AG10803 (cell line): ENCODE measurements at regions not wholly inside any gene's neighbourhood (a gene's known extent, or its start where the extent isn't known, plus 50 kb on each side); places are given as distances from the start of the nearest gene placed in this dataset.

ENCODE experiments used
- DNase-seq: peaks from one replicate; pipeline ENCODE4 v3.0.0; 2010; ENCODE audit warnings: low read depth
- H3K4me3 ChIP-seq: 2 replicates; pipeline ENCODE4 v1.5.1; 2011; ENCODE audit warnings: mild to moderate bottlenecking, low read length, control low read depth
- TF ChIP-seq, protein P1 (sequence below): conservative IDR thresholded peaks from 2 replicates; pipeline ENCODE4 v1.5.1; 2011; ENCODE audit warnings: mild to moderate bottlenecking, low read length, control low read depth, inconsistent platforms

DNA sequence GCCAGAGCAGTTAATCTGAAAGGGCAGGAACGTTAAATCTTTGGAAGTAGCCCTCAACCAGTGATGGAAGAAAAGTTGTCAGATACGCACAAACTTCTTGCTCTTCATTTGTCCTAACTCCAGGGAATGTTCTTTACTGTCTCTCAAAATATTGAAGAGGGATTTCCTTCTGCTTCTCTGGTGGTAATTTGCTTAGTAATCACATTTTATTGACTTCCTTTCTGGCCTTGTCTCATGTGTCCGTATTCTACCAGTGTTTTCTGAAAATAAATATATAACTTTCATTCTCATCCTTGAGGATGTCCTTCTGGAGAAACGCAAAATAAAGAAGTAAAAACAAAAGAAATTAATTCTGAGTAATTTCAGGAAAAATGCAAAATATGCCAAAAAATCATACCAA, 282.1 kb downstream of the CYLC2 start:
- DNase-seq, result no peak
- TF ChIP-seq, protein P1, sequence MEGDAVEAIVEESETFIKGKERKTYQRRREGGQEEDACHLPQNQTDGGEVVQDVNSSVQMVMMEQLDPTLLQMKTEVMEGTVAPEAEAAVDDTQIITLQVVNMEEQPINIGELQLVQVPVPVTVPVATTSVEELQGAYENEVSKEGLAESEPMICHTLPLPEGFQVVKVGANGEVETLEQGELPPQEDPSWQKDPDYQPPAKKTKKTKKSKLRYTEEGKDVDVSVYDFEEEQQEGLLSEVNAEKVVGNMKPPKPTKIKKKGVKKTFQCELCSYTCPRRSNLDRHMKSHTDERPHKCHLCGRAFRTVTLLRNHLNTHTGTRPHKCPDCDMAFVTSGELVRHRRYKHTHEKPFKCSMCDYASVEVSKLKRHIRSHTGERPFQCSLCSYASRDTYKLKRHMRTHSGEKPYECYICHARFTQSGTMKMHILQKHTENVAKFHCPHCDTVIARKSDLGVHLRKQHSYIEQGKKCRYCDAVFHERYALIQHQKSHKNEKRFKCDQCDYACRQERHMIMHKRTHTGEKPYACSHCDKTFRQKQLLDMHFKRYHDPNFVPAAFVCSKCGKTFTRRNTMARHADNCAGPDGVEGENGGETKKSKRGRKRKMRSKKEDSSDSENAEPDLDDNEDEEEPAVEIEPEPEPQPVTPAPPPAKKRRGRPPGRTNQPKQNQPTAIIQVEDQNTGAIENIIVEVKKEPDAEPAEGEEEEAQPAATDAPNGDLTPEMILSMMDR, result no peak
- no peak overlapping the region for H3K4me3 ChIP-seq

DNA sequence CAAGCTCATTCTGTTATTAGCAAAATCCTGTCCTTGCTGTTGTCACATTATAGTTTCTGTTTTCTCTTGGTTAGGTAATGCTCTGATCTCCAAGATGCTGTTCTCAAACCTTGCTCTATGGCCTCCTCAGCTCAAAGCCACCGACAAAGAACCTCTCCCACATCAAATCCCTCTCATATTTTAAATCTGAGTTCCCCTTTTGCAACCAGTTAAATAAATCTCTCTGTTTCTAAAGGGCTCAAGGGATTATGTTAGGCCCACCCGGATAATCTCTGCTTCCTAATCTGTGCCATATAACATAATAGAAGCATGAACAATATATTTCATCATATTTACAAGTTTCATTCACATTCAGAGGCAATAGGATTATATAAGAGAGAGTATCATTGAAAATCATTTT, 286.0 kb downstream of the CYLC2 start:
- TF ChIP-seq, protein P1, result no peak
- no peak overlapping the region for H3K4me3 ChIP-seq
- no peak for DNase-seq

DNA sequence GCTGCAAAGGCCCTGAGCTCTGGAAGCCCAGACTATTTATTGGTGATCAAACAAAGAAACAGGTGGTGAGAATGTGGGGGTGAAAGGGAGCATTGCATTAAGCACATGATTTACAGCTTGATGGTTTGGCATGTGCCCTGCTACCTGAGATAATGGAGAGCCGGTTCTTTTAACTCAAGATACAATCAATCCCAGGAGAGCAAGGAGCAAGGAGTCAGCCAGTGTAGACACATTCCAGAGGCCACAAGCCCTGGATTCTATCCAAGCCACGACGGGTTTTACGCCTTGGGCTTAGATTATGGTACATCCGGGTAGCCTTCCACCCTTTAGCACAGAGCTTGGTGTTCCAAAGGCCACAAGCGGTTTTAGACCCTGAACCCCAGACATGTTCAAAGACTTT, 292.2 kb downstream of the CYLC2 start:
- no peak for DNase-seq
- TF ChIP-seq, protein P1, result no peak
- H3K4me3 ChIP-seq, result no peak overlapping the region

DNA sequence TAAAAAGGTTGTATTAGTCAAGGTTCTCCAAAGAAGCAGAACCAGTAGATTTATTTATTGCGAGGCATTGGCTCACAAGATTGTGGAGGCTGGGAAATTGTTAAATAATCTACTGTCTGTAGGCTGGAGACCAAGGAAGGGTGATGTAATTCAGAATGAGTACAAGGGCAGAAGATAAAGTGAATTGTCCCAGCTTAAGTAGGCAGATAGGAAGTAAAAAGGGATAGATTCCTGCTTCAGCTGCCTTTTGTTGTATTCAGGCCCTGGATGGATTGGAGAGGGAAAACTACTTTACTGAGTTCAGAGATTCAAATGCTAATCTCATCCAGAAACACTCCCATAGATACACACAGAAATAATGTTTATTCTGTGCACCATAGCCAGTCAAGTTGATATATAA, 301.1 kb downstream of the CYLC2 start:
- no peak for DNase-seq
- TF ChIP-seq, protein P1, result no peak

DNA sequence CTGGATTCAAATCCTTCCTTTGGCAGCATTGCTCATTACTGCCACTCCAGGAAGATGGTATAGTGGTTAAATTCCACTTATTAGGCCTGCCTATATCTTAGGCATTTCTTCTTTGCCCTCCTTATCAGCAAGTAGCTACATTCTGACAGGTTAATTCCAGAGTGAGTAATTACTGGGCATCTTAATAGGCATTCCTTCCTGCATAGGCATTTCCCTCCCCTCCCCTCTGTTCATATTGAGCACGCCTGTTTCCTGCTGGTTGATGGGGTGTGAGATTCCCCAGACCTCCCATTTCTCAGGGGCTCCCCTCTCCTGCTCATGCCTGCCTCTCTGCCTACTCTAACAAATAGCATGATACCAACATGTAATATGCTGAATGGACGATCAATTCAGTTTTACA, 305.9 kb downstream of the CYLC2 start:
- TF ChIP-seq, protein P1, result no peak
- no peak for DNase-seq

More for the DNA sequence above, 301.1 kb downstream of the CYLC2 start:
- no peak overlapping the region for H3K4me3 ChIP-seq

DNA sequence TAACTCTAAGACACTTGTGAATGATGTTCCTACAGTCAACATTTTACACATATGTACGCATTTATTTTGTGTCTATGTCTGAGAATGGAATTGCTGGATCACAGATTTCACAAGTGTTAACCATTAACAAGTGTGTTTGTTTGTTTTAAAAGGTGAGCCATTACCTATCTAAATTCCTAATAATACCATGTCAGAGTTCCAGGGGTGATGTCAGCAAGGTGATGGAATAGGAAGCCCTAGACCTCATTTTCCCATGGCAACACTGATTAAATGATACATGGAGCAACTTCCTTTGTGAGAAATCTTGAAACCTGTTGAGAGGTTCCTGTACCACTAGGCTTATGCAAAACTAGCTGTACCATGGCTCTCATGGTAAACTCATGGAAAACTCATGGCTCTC, 309.7 kb downstream of the CYLC2 start:
- H3K4me3 ChIP-seq, result no peak overlapping the region
- TF ChIP-seq, protein P1, result no peak
- DNase-seq, result no peak

More for the DNA sequence above, 305.9 kb downstream of the CYLC2 start:
- no peak overlapping the region for H3K4me3 ChIP-seq

DNA sequence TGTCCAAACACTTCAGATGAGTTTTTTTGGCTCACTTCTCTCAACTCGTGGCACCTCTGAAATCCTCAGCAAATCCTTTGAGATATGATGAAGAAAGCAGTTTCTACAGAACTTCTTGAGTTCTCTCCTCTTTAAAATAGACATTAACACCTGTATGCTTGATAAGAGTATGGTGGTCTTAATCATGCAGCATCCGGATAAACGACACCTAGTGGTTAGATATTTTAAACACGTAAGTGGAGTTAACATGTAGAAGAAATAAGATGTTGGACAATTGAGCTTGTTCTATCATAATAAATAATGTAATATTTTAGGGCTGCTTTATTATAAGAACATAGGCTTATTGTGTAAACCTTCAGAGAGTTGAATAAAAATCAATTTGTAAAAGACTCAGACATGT, 324.8 kb downstream of the CYLC2 start:
- no peak overlapping the region for H3K4me3 ChIP-seq
- DNase-seq, result no peak
- TF ChIP-seq, protein P1, result no peak
